Fibroblast of upper back skin (primary cell): ENCODE measurements at regions not wholly inside any gene's neighbourhood (a gene's known extent, or its start where the extent isn't known, plus 50 kb on each side); places are given as distances from the start of the nearest gene placed in this dataset.
A peak's percentile ranks its signal among the peaks of the same experiment; 100 is the strongest.

Source experiments
- DNase-seq: peaks from one replicate; pipeline ENCODE4 v3.0.0-alpha.2; 2013

GRCh38 chr12:4099276-4099675, 174.3 kb upstream of the CCND2 start:
- no peak for DNase-seq

- DNase-seq = no peak
Observed at GRCh38 chr12:4091016-4091743, 182.4 kb upstream of the CCND2 start.

GRCh38 chr12:4089956-4090355, 183.6 kb upstream of the CCND2 start:
- DNase-seq = peak; percentile 45

GRCh38 chr12:4089121-4089606, 184.4 kb upstream of the CCND2 start:
- DNase-seq = peak; percentile 66

GRCh38 chr12:4088451-4088850, 185.1 kb upstream of the CCND2 start:
- DNase-seq = no peak

- DNase-seq = no peak
Observed at GRCh38 chr12:4086481-4086880, 187.1 kb upstream of the CCND2 start.

- no peak for DNase-seq
Observed at GRCh38 chr12:4084573-4084972, 189.0 kb upstream of the CCND2 start.

- no peak for DNase-seq
Observed at GRCh38 chr12:4082809-4083403, 190.7 kb upstream of the CCND2 start.

- no peak for DNase-seq
Observed at GRCh38 chr12:4080213-4080612, 193.3 kb upstream of the CCND2 start.

GRCh38 chr12:4074129-4074528, 199.4 kb upstream of the CCND2 start:
- no peak for DNase-seq

GRCh38 chr12:4069670-4070010, 196.4 kb upstream of the PARP11 start:
- no peak for DNase-seq

GRCh38 chr12:4068981-4069669, 195.9 kb upstream of the PARP11 start:
- peak; percentile 31 for DNase-seq

- no peak for DNase-seq
Observed at GRCh38 chr12:4064008-4064407, 190.8 kb upstream of the PARP11 start.

- no peak for DNase-seq
Observed at GRCh38 chr12:4059898-4060568, 186.8 kb upstream of the PARP11 start.

- no peak for DNase-seq
Observed at GRCh38 chr12:4056910-4057845, 184.0 kb upstream of the PARP11 start.

- no peak for DNase-seq
Observed at GRCh38 chr12:4054630-4055029, 181.4 kb upstream of the PARP11 start.

- no peak for DNase-seq
Observed at GRCh38 chr12:4052691-4053090, 179.5 kb upstream of the PARP11 start.

- no peak for DNase-seq
Observed at GRCh38 chr12:4051596-4051995, 178.4 kb upstream of the PARP11 start.

- no peak for DNase-seq
Observed at GRCh38 chr12:4050340-4050739, 177.1 kb upstream of the PARP11 start.

- DNase-seq = no peak
Observed at GRCh38 chr12:4049298-4050080, 176.3 kb upstream of the PARP11 start.

- DNase-seq = no peak
Observed at GRCh38 chr12:4047421-4047820, 174.2 kb upstream of the PARP11 start.

- DNase-seq = no peak
Observed at GRCh38 chr12:4046495-4046840, 173.3 kb upstream of the PARP11 start.
